Mesenteric fat pad (tissue), 1 donor: ENCODE measurements at regions not wholly inside any gene's neighbourhood (a gene's known extent, or its start where the extent isn't known, plus 50 kb on each side); places are given as distances from the start of the nearest gene placed in this dataset.

Experiments used
- DNase-seq: peaks from one replicate; pipeline ENCODE4 v3.0.0-alpha.2; 2020; ENCODE audit warnings: low spot score
- donor health status: DM: yes; HTN: yes; CAD: no.

DNA sequence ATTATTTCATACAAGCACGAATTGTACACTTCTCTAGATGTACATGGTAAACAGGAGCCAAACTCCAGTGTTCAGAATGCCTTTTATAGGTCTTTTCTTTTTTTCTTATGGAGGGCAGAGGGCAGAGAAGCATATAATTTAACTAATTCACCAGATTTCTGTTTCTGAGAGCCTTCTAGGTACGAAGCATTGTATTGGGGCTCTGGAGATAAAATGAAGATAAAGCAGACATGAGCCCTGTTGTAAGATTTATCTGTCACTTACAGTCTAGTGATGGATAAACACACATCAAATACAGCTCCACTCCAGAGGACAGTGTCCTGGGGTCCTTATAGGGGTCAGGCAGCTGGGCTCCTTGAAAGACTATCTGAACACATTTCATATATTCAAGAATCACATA lies 265.5 kb downstream of the SKAP2 start:
- no peak for DNase-seq

DNA sequence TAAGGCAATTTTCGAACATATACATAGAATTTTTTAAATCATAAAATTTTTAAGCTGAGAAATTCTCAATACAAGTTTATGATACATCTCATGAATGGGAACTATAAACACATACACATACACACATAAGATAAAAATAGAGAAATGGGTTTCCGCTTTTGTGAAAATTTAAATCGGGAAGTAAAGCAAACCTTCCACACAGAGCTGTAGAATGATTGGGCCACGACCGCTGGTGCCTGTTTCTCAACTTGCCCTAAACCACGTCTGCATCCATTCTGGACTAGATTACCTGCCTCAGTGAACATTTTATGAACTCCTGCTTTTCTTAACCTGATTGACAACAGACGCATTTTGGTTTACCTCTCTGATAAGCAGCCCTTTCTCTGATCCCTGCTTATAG lies 264.4 kb downstream of the SKAP2 start:
- no peak for DNase-seq

DNA sequence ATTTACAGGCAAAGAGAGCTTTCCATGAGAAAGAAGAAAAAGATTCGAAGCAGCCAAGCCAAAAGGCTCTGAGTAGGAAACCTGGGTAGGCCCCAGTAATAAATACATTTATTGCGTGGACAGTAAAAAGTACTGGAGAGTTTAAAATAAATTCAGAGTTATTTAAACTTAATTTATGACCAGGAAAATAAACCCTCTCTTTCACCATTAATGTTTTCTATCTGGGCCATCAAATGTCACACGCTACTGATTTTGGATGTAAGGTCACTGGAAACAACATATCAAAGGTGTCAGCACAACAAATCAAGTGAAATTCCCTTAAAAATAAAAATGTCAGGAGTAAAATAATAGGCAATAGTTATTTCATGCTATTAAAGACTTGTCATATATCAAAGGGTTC lies 264.0 kb downstream of the SKAP2 start:
- DNase-seq: no peak

DNA sequence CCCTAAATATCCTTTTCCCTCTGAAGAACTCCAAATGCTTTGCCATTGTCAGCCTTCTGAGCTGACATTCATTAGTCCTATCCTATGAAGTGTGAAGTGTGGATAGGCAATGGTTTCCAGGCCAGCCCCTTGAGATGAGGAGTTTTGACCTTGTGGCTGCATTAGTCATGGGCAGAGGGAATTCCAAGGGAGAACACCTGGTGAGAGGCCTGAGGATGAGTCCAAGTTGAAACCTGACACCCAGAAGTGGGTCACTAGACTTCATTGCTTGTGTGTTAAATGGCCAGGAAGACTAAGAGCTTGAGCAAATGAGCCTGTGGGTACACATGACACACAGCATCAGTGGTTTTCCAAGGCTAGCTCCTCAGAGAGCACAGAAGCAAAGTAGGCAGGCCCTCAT lies 260.8 kb downstream of the SKAP2 start:
- no peak for DNase-seq

DNA sequence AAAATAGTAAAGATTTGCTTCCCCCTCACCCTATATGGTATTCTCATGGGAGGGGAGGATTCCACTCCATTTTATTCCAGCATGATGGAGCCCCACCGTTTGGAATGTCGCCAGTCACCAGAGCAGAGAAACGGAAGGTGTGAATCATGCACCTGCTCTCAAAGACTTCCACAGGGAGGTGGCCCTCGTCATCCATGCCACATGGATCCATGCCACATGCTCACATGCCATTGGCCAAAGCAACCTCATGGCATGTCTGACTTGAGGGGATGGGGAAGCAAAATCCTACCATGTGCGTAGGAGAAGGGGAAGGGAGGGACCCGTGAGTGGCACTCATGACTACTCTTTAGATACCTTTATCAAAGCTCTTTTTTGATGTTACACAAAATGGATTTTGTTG lies 256.0 kb downstream of the SKAP2 start:
- DNase-seq: peak; percentile 37

DNA sequence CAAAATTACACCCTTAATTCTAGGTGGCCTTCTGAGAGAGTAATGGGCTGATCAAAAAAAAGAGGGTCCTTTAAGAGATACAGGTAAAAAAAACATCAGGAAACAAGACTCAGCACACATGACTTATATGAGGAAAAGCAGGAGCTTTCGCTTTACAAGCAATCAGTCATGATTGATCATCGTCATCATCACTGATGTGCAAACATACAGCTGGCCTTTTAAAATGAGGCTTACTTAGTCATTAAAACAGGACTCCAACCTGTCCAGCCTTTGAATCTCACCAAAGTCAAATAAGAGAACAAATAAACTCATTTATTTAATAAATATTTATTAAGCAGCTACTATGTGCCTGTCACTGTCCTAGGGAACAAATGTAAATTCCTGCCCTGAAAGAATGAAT lies 255.3 kb downstream of the SKAP2 start:
- DNase-seq: no peak

DNA sequence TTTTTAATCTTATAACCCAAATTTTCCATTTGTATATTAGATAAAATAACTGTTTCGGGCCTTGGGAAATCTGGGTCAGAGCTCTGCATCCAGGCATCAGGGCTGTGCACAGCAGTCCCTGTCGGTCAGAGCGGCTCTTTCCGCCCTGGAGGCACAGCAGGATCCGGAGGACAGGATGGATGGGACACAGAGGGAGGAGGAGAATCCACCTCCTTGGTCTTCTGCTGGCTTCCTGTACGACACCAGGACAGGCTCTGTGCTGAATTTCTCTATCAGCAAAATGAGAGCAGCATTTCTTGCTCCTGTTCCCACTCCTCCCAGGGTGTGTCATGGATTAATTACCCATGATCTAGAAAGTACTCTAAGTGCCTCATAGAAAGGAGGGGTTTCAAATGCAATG lies 254.9 kb downstream of the SKAP2 start:
- peak; percentile 43 for DNase-seq

DNA sequence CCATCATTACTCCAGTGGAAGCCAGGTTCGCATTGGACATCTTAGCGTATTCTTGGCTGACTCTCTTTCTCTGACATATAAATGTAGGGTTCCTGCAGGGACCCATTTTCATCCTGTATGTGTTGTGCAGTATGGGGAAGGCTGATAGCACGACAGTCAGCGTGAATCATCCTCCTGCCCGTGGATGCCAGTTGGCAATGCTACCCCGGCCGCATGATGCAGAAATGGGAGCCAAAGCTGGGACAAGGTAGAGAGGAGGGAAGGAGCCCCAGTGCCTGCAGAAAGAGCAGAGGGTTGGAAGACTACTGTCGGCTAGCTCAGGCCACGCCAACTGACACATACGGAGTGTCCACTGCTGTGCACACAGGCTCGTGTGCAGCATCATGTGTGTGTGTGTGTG lies 251.6 kb downstream of the SKAP2 start:
- peak; percentile 68 for DNase-seq

DNA sequence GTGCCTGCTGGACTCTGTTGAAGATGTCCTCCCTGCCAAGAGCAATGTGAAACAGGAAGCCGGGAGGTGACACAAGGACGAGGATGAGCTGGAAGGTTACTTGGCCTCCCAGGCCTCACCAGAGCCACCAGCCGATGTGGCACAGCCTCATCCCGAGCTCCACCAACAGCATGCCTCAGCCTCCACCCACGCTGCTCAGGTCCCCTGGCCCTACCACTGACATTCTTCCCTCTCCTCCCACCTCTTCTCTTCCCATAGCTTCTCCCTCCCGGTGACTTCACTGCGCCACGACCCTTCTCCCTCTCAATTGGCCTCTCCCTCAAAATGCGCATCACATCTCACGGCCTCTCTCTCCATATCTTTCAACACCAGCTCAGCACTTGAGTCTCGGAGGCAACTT lies 249.9 kb downstream of the SKAP2 start:
- peak; percentile 69 for DNase-seq

DNA sequence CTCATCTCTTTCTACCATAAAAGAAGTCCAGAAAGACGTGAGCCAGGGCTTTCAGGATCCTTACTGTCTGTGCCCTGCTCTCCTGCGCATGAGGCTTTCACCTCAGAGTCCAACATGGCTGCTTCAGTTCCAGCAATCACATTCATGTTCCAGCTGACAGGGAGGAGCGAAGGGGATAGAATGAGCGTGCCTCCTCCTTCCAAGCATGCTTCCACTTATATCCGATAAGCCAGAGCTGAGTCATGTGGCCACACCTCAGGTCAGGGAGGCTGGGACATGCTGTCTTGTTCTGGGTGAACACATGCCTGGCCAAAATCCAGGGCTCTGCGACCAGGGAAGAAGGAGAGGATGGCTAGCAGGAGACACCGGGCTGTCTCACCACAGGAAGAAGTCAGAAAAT lies 248.2 kb downstream of the SKAP2 start:
- DNase-seq: peak; percentile 47

DNA sequence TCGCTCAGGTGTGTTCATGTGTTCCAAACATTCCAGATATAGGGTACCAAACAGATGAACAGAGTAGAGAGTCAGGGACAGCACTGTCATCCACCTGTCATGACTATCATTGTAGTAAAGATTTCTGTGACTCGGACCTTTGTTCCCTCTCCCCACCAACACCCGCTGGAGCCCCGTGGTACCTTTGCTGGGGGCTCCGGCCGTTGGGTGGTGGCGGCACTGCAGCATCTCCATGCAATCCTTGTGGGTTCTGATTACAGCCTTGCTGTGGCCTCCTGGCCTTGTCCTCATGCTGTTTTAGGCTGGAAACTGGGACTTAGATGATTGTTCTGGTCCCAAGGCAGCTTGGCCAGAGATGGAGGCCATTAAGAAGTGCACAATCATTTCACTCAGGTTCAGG lies 247.3 kb downstream of the SKAP2 start:
- peak; percentile 39 for DNase-seq
